GF-D8 (cell line): ENCODE measurements at regions not wholly inside any gene's neighbourhood (a gene's known extent, or its start where the extent isn't known, plus 50 kb on each side); places are given as distances from the start of the nearest gene placed in this dataset.
"Not testable (repeated sequence)": the region's sequence is repeated elsewhere in the genome, so short reads cannot be mapped to it uniquely, and the experiment has no call there.

Experiments used
- DNase-seq: peaks from one replicate; lab custom pipeline; 2025; lab: John Stamatoyannopoulos, UW

- DNase-seq, result no peak
Observed at GRCh38 chr1:230591678-230592077, 50.6 kb upstream of the COG2 start.

- no peak for DNase-seq
Observed at GRCh38 chr1:230589951-230590350, 52.3 kb upstream of the COG2 start.

- DNase-seq, result no peak
Observed at GRCh38 chr1:230588323-230588746, 53.9 kb upstream of the COG2 start.

- no peak for DNase-seq
Observed at GRCh38 chr1:230587061-230587460, 55.2 kb upstream of the COG2 start.

GRCh38 chr1:230584660-230585059, 57.6 kb upstream of the COG2 start:
- no peak for DNase-seq

GRCh38 chr1:230581446-230582079, 60.7 kb upstream of the COG2 start:
- no peak for DNase-seq

- DNase-seq, result no peak
Observed at GRCh38 chr1:230578616-230579015, 63.7 kb upstream of the COG2 start.

GRCh38 chr1:230577537-230577936, 64.7 kb upstream of the COG2 start:
- DNase-seq, result no peak

GRCh38 chr1:230575886-230576500, 66.3 kb upstream of the COG2 start:
- no peak for DNase-seq

GRCh38 chr1:230574502-230574901, 67.8 kb upstream of the COG2 start:
- DNase-seq, result no peak

- no peak for DNase-seq
Observed at GRCh38 chr1:230573658-230574057, 68.6 kb upstream of the COG2 start.

- peak; percentile 6 for DNase-seq
Observed at GRCh38 chr1:230572121-230573105, 69.9 kb upstream of the COG2 start.

GRCh38 chr1:230570724-230571360, 71.4 kb upstream of the COG2 start:
- no peak for DNase-seq

- DNase-seq, result no peak
Observed at GRCh38 chr1:230569201-230569600, 73.1 kb upstream of the COG2 start.

- no peak for DNase-seq
Observed at GRCh38 chr1:230568676-230569075, 73.6 kb upstream of the COG2 start.

- DNase-seq, result no peak
Observed at GRCh38 chr1:230568008-230568407, 74.3 kb upstream of the COG2 start.

- DNase-seq, result no peak
Observed at GRCh38 chr1:230567221-230567575, 75.1 kb upstream of the COG2 start.

- not testable (repeated sequence) for DNase-seq
Observed at GRCh38 chr1:230566532-230567220, 75.6 kb upstream of the COG2 start.

GRCh38 chr1:230565141-230565540, 77.1 kb upstream of the COG2 start:
- no peak for DNase-seq

GRCh38 chr1:230563591-230563990, 78.7 kb upstream of the COG2 start:
- no peak for DNase-seq

GRCh38 chr1:230561570-230561969, 80.7 kb upstream of the COG2 start:
- no peak for DNase-seq

- no peak for DNase-seq
Observed at GRCh38 chr1:230558324-230558723, 84.0 kb upstream of the COG2 start.
